HG03432 (cell line): ENCODE measurements at regions not wholly inside any gene's neighbourhood (a gene's known extent, or its start where the extent isn't known, plus 50 kb on each side); places are given as distances from the start of the nearest gene placed in this dataset.

Experiments used
- ATAC-seq: cut with Tn5 transposase; IDR thresholded peaks from one replicate; pipeline ENCODE4 v1.9.1; 2021; ENCODE audit warnings: mild to moderate bottlenecking, moderate library complexity; ENCODE audit not compliant: unreplicated experiment

GRCh38 chr7:68484731-68485130, 1113.5 kb upstream of the AUTS2 start:
- ATAC-seq: no peak

GRCh38 chr7:68485253-68485917, 1112.9 kb upstream of the AUTS2 start:
- ATAC-seq: no peak

GRCh38 chr7:68488341-68489060, 1109.8 kb upstream of the AUTS2 start:
- ATAC-seq: no peak

GRCh38 chr7:68491523-68492358, 1106.5 kb upstream of the AUTS2 start:
- ATAC-seq: no peak

GRCh38 chr7:68492359-68492690, 1106.0 kb upstream of the AUTS2 start:
- ATAC-seq: no peak

- ATAC-seq: no peak
Measured at GRCh38 chr7:68503400-68503799, 1094.9 kb upstream of the AUTS2 start.

- no peak for ATAC-seq
Measured at GRCh38 chr7:68504716-68505115, 1093.6 kb upstream of the AUTS2 start.

- ATAC-seq: no peak
Measured at GRCh38 chr7:68505721-68506120, 1092.6 kb upstream of the AUTS2 start.

GRCh38 chr7:68507668-68508067, 1090.6 kb upstream of the AUTS2 start:
- ATAC-seq: no peak

- no peak for ATAC-seq
Measured at GRCh38 chr7:68509054-68509453, 1089.2 kb upstream of the AUTS2 start.

- no peak for ATAC-seq
Measured at GRCh38 chr7:68509603-68510002, 1088.7 kb upstream of the AUTS2 start.

- ATAC-seq: no peak
Measured at GRCh38 chr7:68511281-68511680, 1087.0 kb upstream of the AUTS2 start.

- ATAC-seq: no peak
Measured at GRCh38 chr7:68512466-68512865, 1085.8 kb upstream of the AUTS2 start.

GRCh38 chr7:68518060-68518459, 1080.2 kb upstream of the AUTS2 start:
- ATAC-seq: no peak

GRCh38 chr7:68524126-68524525, 1074.1 kb upstream of the AUTS2 start:
- ATAC-seq: no peak

GRCh38 chr7:68529221-68529620, 1069.1 kb upstream of the AUTS2 start:
- no peak for ATAC-seq

- no peak for ATAC-seq
Measured at GRCh38 chr7:68535266-68535665, 1063.0 kb upstream of the AUTS2 start.

GRCh38 chr7:68537051-68537773, 1061.1 kb upstream of the AUTS2 start:
- ATAC-seq: no peak

- no peak for ATAC-seq
Measured at GRCh38 chr7:68537774-68538071, 1060.6 kb upstream of the AUTS2 start.

GRCh38 chr7:68542831-68543230, 1055.4 kb upstream of the AUTS2 start:
- ATAC-seq: no peak

- no peak for ATAC-seq
Measured at GRCh38 chr7:68544851-68545250, 1053.4 kb upstream of the AUTS2 start.
